OCI-LY7 (cell line): ENCODE measurements at regions not wholly inside any gene's neighbourhood (a gene's known extent, or its start where the extent isn't known, plus 50 kb on each side); places are given as distances from the start of the nearest gene placed in this dataset.

Source experiments
- EZH2phosphoT487 ChIP-seq: fragments of 200-600 bp; sonication (generic); IDR thresholded peaks from 2 replicates; pipeline ENCODE4 v1.6.1; 2018; ENCODE audit warnings: low read depth, borderline replicate concordance, mild to moderate bottlenecking, mixed run types, antibody characterized with exemption, low read length, moderate library complexity, mixed read lengths
- TF ChIP-seq, protein P1 (sequence below): fragments of 200-600 bp; sonication (generic); conservative IDR thresholded peaks from 2 replicates; pipeline ENCODE4 v1.5.1; 2014; ENCODE audit warnings: mild to moderate bottlenecking, antibody characterized with exemption, low read length, moderate library complexity, mixed read lengths

DNA sequence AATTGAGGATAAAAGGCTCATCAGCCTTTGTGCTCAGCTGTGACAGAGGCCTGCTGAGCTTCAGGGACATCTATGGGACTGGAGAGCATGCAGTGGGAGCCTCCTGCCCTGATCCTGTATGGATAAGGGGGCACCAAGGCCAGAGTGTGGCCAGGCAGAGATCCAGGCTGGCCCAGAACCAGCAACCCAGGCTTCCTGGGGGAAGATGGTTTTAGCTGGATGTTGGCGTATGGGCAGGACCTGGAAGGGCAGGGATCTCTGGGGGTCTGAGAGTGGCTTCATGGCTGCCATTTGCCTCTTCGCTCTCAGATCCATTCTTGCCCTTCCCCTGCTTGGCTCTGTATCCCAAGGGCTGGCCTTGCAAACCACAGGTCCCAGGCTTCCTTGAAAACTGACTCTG lies 169.9 kb downstream of the MACROH2A1 start:
- TF ChIP-seq, protein P1, sequence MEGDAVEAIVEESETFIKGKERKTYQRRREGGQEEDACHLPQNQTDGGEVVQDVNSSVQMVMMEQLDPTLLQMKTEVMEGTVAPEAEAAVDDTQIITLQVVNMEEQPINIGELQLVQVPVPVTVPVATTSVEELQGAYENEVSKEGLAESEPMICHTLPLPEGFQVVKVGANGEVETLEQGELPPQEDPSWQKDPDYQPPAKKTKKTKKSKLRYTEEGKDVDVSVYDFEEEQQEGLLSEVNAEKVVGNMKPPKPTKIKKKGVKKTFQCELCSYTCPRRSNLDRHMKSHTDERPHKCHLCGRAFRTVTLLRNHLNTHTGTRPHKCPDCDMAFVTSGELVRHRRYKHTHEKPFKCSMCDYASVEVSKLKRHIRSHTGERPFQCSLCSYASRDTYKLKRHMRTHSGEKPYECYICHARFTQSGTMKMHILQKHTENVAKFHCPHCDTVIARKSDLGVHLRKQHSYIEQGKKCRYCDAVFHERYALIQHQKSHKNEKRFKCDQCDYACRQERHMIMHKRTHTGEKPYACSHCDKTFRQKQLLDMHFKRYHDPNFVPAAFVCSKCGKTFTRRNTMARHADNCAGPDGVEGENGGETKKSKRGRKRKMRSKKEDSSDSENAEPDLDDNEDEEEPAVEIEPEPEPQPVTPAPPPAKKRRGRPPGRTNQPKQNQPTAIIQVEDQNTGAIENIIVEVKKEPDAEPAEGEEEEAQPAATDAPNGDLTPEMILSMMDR: no peak
- no peak for TF ChIP-seq EZH2phosphoT487
